GM12892 (cell line): ENCODE measurements at regions not wholly inside any gene's neighbourhood (a gene's known extent, or its start where the extent isn't known, plus 50 kb on each side); places are given as distances from the start of the nearest gene placed in this dataset.

Experiments
- POLR2A ChIP-seq: IDR thresholded peaks from 2 replicates; pipeline ENCODE4 v1.6.1; 2011; ENCODE audit warnings: low read depth, low read length, control low read depth
- POLR2AphosphoS5 ChIP-seq: IDR thresholded peaks from 2 replicates; pipeline ENCODE4 v1.6.1; 2011; ENCODE audit warnings: low read depth, low read length, control low read depth
- TAF1 ChIP-seq: IDR thresholded peaks from 2 replicates; pipeline ENCODE4 v1.6.1; 2011; ENCODE audit warnings: low read depth, mild to moderate bottlenecking, control low read depth, low read length, borderline replicate concordance

GRCh38 chr18:76228716-76229115 lies 266.3 kb downstream of the ZNF516 start:
- TF ChIP-seq POLR2A (no peak), POLR2AphosphoS5 (no peak), TAF1 (no peak)
